VCaP (cell line): ENCODE measurements at regions not wholly inside any gene's neighbourhood (a gene's known extent, or its start where the extent isn't known, plus 50 kb on each side); places are given as distances from the start of the nearest gene placed in this dataset.

Source experiments
- H3K27ac ChIP-seq: fragments of 450-650 bp; 2 replicates; pipeline ENCODE4 v1.5.1; 2017
- TF ChIP-seq, protein P1 (sequence below): fragments of 450-650 bp; conservative IDR thresholded peaks from 2 replicates; pipeline ENCODE4 v1.5.1; 2017; ENCODE audit warnings: mild to moderate bottlenecking, moderate library complexity

GRCh38 chr6:138652824-138653223 lies 120.7 kb upstream of the CCDC28A start:
- H3K27ac ChIP-seq: no peak overlapping the region
- TF ChIP-seq, protein P1, sequence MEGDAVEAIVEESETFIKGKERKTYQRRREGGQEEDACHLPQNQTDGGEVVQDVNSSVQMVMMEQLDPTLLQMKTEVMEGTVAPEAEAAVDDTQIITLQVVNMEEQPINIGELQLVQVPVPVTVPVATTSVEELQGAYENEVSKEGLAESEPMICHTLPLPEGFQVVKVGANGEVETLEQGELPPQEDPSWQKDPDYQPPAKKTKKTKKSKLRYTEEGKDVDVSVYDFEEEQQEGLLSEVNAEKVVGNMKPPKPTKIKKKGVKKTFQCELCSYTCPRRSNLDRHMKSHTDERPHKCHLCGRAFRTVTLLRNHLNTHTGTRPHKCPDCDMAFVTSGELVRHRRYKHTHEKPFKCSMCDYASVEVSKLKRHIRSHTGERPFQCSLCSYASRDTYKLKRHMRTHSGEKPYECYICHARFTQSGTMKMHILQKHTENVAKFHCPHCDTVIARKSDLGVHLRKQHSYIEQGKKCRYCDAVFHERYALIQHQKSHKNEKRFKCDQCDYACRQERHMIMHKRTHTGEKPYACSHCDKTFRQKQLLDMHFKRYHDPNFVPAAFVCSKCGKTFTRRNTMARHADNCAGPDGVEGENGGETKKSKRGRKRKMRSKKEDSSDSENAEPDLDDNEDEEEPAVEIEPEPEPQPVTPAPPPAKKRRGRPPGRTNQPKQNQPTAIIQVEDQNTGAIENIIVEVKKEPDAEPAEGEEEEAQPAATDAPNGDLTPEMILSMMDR: no peak

DNA sequence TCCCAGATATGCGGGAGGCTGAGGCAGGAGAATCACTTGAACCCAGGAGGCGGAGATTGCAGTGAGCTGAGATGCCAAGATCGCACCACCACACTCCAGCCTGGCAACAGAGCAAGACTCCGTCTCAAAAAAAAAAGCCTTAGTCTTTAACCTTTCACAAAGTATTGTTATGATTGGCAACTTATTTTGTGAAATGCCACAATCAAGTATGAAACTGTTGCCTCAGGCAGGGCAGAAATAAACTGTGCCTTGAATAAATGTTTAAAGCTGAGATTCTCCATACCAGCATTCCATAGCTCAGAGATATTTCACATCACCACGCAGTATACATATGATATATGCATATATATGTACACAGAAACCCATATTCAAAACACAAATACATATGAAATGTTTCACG lies 120.1 kb upstream of the CCDC28A start:
- TF ChIP-seq, protein P1: no peak
- no peak overlapping the region for H3K27ac ChIP-seq

DNA sequence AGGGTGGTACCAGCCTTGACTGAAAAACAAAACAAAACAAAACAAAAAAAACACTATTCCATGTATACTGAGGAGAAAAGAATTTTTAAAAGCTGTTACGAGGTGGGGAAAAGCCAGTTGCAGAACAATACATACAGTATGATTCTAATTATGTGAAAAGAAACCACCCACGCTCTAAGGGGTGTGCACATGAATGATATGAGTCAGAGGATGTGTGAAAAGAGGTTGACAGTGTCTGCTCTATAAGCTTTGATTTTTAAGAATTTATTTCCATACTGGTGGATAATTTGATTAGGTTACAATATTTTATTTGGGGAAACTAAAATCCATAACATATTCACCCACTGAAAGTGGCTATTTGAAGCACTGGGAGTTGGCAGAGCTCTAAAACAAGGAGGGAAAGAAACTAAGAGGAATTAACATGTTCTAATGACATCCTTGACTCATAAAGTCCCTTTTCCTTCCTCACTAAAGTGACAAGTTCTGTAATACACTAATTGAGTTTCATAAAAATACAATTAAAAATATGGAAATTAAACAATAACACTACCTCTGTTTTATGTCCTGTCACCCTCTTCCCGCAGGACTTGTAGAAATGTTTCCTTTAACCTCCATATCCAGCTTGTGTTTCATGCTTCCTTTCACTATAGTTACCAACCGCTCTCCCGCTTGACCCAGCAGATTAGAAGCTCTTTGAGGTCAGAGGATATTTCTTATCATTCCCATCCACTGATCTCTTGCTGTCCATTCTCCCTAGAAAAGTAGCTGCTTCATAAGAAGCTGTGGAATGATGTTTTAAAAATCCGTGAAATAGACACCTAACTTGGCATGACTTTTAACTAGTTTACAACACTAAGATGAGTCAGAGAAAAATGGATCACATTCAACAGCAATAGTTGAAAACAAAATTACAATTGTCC lies 118.6 kb upstream of the CCDC28A start:
- TF ChIP-seq, protein P1: no peak
- no peak overlapping the region for H3K27ac ChIP-seq

DNA sequence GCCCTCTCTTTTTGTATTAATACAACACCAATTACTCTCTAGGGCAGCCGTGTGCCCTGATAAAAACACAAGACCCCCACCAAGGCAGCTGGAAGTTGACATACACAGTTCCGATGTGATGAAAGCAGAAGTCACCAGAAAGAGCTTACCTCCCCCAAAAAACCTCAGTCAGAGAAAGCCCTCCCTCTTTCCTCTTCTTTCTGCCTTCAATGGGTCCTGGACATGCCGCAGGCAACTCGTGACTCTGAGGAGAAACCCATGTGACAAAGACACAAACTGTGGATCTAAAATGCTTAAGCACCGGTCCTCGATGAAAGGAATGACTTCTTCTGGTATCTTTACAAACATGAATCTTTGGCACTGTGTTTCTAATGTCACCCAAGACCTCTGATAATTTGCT lies 117.7 kb upstream of the CCDC28A start:
- no peak overlapping the region for H3K27ac ChIP-seq
- TF ChIP-seq, protein P1: no peak

- TF ChIP-seq, protein P1: no peak
- no peak overlapping the region for H3K27ac ChIP-seq
These were observed 117.1 kb upstream of the CCDC28A start for GRCh38 chr6:138656364-138657064.

- TF ChIP-seq, protein P1: no peak
These were observed 116.5 kb upstream of the CCDC28A start for GRCh38 chr6:138657065-138657425.

GRCh38 chr6:138659998-138660397 lies 113.6 kb upstream of the CCDC28A start:
- TF ChIP-seq, protein P1: no peak
- H3K27ac ChIP-seq: no peak overlapping the region

More at GRCh38 chr6:138657065-138657425, 116.5 kb upstream of the CCDC28A start:
- H3K27ac ChIP-seq: no peak overlapping the region
